OCI-LY3 (cell line): ENCODE measurements at regions not wholly inside any gene's neighbourhood (a gene's known extent, or its start where the extent isn't known, plus 50 kb on each side); places are given as distances from the start of the nearest gene placed in this dataset.

Source experiments
- H2AFZ ChIP-seq: fragments of 200-600, 300-600 bp; shearing (Covaris generic); 2 replicates; pipeline ENCODE4 v1.6.0; 2014; ENCODE audit warnings: antibody characterized with exemption, low read depth, low read length
- H3K27ac ChIP-seq: fragments of 200-600, 300-600 bp; sonication (generic); 2 replicates; pipeline ENCODE4 v1.5.1; 2014; ENCODE audit warnings: mild to moderate bottlenecking, low read length, moderate library complexity, mixed read lengths
- H3K27me3 ChIP-seq: fragments of 200-600, 300-600 bp; sonication (generic); 2 replicates; pipeline ENCODE4 v1.6.1; 2014; ENCODE audit warnings: low read depth, low read length, mixed read lengths
- H3K36me3 ChIP-seq: fragments of 200-600, 300-600 bp; sonication (generic); replicated peaks from 2 replicates; pipeline ENCODE3; 2014; ENCODE audit warnings: low read depth, low read length, mixed read lengths
- H3K4me1 ChIP-seq: fragments of 300-600, 200-600 bp; sonication (generic); 2 replicates; pipeline ENCODE4 v1.6.1; 2014; ENCODE audit warnings: low read length, mixed read lengths
- H3K4me2 ChIP-seq: fragments of 200-600, 300-600 bp; sonication (generic); 2 replicates; pipeline ENCODE4 v1.6.1; 2014; ENCODE audit warnings: low read length, mixed read lengths
- H3K4me3 ChIP-seq: fragments of 300-600, 200-600 bp; sonication (generic); 2 replicates; pipeline ENCODE4 v1.5.1; 2014; ENCODE audit warnings: antibody characterized with exemption, mild to moderate bottlenecking, low read length, moderate library complexity
- H3K79me2 ChIP-seq: fragments of 300-600, 200-600 bp; shearing (Covaris generic); 2 replicates; pipeline ENCODE4 v1.6.1; 2014; ENCODE audit warnings: mild to moderate bottlenecking, low read length, mixed read lengths
- H3K9ac ChIP-seq: fragments of 300-600, 200-600 bp; shearing (Covaris generic); 2 replicates; pipeline ENCODE4 v1.6.0; 2014; ENCODE audit warnings: mild to moderate bottlenecking, low read length, moderate library complexity
- H3K9me3 ChIP-seq: fragments of 200-600, 300-600 bp; shearing (Covaris generic); 2 replicates; pipeline ENCODE4 v1.6.1; 2014; ENCODE audit warnings: low read length, mixed read lengths; ENCODE audit not compliant: insufficient read depth
- H4K20me1 ChIP-seq: fragments of 200-600, 300-600 bp; sonication (generic); 2 replicates; pipeline ENCODE4 v1.6.1; 2016; ENCODE audit warnings: low read length, mixed read lengths; ENCODE audit not compliant: insufficient read depth
- CTCF ChIP-seq: fragments of 200-600, 300-600 bp; sonication (generic); IDR thresholded peaks from 2 replicates; pipeline ENCODE4 v1.5.1; 2014; ENCODE audit warnings: antibody characterized with exemption, low read length, low read depth
- EZH2phosphoT487 ChIP-seq: fragments of 200-600 bp; shearing (Covaris generic); IDR thresholded peaks from 2 replicates; pipeline ENCODE4 v1.6.1; 2018; ENCODE audit warnings: antibody characterized with exemption, mixed run types, low read depth

GRCh38 chr6:87803791-87804190, 101.8 kb upstream of the AKIRIN2 start:
- Histone ChIP-seq H4K20me1 (no peaks in the 10 kb centered on the region), H3K27ac (no peak overlapping the region), H3K79me2 (no peaks in the 10 kb centered on the region), H3K9ac (no peak overlapping the region), H3K4me1 (peaks cover 63% of the 10 kb centered on the region), H3K4me3 (no peak overlapping the region), H2AFZ (no peak overlapping the region), H3K36me3 (no peaks in the 10 kb centered on the region), H3K27me3 (no peaks in the 10 kb centered on the region), H3K9me3 (no peaks in the 10 kb centered on the region), H3K4me2 (no peak overlapping the region)
- TF ChIP-seq CTCF (no peak), EZH2phosphoT487 (no peak)

DNA sequence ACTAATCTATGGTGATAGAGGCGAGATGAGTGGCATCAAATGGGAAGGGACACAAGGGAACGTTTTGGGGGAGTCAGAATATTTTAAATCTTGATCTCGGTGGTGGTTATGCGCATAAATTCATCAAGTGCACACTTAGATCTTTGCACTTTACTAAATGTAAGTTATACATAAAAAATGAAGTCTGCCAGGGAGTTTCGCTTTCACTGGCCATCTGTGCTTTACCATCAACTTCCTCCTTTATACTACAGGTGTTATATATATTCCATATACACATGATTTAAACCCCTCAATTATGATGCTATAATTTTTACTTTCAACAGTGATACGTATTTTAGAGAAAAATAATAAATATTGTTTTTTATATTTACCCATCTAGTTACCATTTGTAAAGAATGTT, 97.6 kb upstream of the AKIRIN2 start:
- Histone ChIP-seq H3K4me1 (peaks cover 46% of the 10 kb centered on the region), H3K4me3 (peak overlapping the region; percentile 32; the same call in 1 of the 2 replicates), H3K9me3 (no peaks in the 10 kb centered on the region), H3K27me3 (no peaks in the 10 kb centered on the region), H4K20me1 (no peaks in the 10 kb centered on the region), H3K9ac (peak overlapping the region; percentile 13; the same call in 1 of the 2 replicates), H3K36me3 (no peaks in the 10 kb centered on the region), H3K27ac (no peak overlapping the region), H3K4me2 (peak overlapping the region; percentile 53), H3K79me2 (no peaks in the 10 kb centered on the region), H2AFZ (no peak overlapping the region)
- TF ChIP-seq CTCF (no peak), EZH2phosphoT487 (no peak)

- Histone ChIP-seq H3K79me2 (no peaks in the 10 kb centered on the region), H3K27ac (no peak overlapping the region), H3K4me1 (peaks cover 46% of the 10 kb centered on the region), H3K9ac (no peak overlapping the region), H3K9me3 (no peaks in the 10 kb centered on the region), H4K20me1 (no peaks in the 10 kb centered on the region), H3K36me3 (no peaks in the 10 kb centered on the region), H3K27me3 (no peaks in the 10 kb centered on the region), H2AFZ (no peak overlapping the region), H3K4me3 (no peak overlapping the region), H3K4me2 (peak overlapping the region; percentile 53)
- TF ChIP-seq CTCF (no peak), EZH2phosphoT487 (no peak)
These were observed 96.6 kb upstream of the AKIRIN2 start for GRCh38 chr6:87798393-87799278.

- no peak overlapping the region for H3K4me2 ChIP-seq
- H2AFZ ChIP-seq = no peak overlapping the region
- H3K4me1 ChIP-seq = peaks cover 42% of the 10 kb centered on the region
- H3K27me3 ChIP-seq = no peaks in the 10 kb centered on the region
- no peaks in the 10 kb centered on the region for H4K20me1 ChIP-seq
- H3K9me3 ChIP-seq = no peaks in the 10 kb centered on the region
- H3K79me2 ChIP-seq = no peaks in the 10 kb centered on the region
- no peak overlapping the region for H3K27ac ChIP-seq
- no peak overlapping the region for H3K9ac ChIP-seq
- H3K4me3 ChIP-seq = no peak overlapping the region
- TF ChIP-seq CTCF (no peak), EZH2phosphoT487 (no peak)
- H3K36me3 ChIP-seq = no peaks in the 10 kb centered on the region
These were observed 93.2 kb upstream of the AKIRIN2 start for GRCh38 chr6:87794922-87795885.
